ENCODE measurements at regions not wholly inside any gene's neighbourhood (a gene's known extent, or its start where the extent isn't known, plus 50 kb on each side); places are given as distances from the start of the nearest gene placed in this dataset.

- Histone ChIP-seq H3K36me3 (ENCODE audit: control insufficient read depth in 2 of 2, extremely low read depth in 1 of 2, insufficient read depth in 2 of 2, low read length in 2 of 2) (no peaks in the 10 kb centered on the region), H3K4me1 (ENCODE audit: control insufficient read depth, extremely low read depth, insufficient read depth, low read length) (no peaks in the 10 kb centered on the region), H3K9me1 (ENCODE audit: control insufficient read depth, extremely low read depth, insufficient read depth, low read length) (no peaks in the 10 kb centered on the region), H3K79me2 (ENCODE audit: control insufficient read depth, insufficient read depth, low read length) (no peaks in the 10 kb centered on the region), H3K9ac (ENCODE audit: control insufficient read depth, extremely low read depth, insufficient read depth, low read length) (no peak overlapping the region), H3K4me2 (ENCODE audit: control insufficient read depth, extremely low read depth, insufficient read depth, low read depth, low read length) (no peak overlapping the region), H2AFZ (ENCODE audit: control insufficient read depth, low read length) (no peak overlapping the region), H3K27ac (ENCODE audit: control insufficient read depth, insufficient read depth, low read length) (no peak overlapping the region), H3K4me3 (ENCODE audit: control insufficient read depth in 2 of 3, extremely low read depth in 1 of 3, insufficient read depth in 2 of 3, low read depth in 1 of 3, low read length in 3 of 3) (no peak overlapping the region), H4K20me1 (ENCODE audit: control insufficient read depth, extremely low read depth, insufficient read depth, low read length) (no peaks in the 10 kb centered on the region), H3K9me3 (ENCODE audit: control insufficient read depth, low read depth, low read length) (no peaks in the 10 kb centered on the region), H3K27me3 (ENCODE audit: control insufficient read depth, extremely low read depth, insufficient read depth, low read length) (no peaks in the 10 kb centered on the region)
- no peak for TF ChIP-seq EZH2 (IDR thresholded peaks at IDR 0.05; ENCODE audit: low read length)
- TF ChIP-seq CTCF (optimal IDR thresholded peaks at IDR 0.05 in 1 of 3, IDR thresholded peaks at IDR 0.05 in 1 of 3, conservative IDR thresholded peaks at IDR 0.05 in 1 of 3; ENCODE audit: extremely low read depth in 1 of 3, insufficient read depth in 2 of 3, low read length in 3 of 3), result no peak
- DNase-seq (ENCODE audit: low read depth, low spot score) (no peak), FAIRE-seq (no peak)
- dilution Hi-C loops (cut with MboI; ENCODE audit: extremely low pct_ligation_motif_present, low sequenced_read_pairs), result no loop called here
Observed at GRCh38 chr4:4606321-4606720, 64.5 kb upstream of the STX18 start.

GRCh38 chr4:4605849-4606248 is 64.0 kb upstream of the STX18 start:
- Histone ChIP-seq H3K9me1 (ENCODE audit: control insufficient read depth, extremely low read depth, insufficient read depth, low read length) (no peaks in the 10 kb centered on the region), H3K9me3 (ENCODE audit: control insufficient read depth, low read depth, low read length) (no peaks in the 10 kb centered on the region), H3K36me3 (ENCODE audit: control insufficient read depth in 2 of 2, extremely low read depth in 1 of 2, insufficient read depth in 2 of 2, low read length in 2 of 2) (no peaks in the 10 kb centered on the region), H3K27ac (ENCODE audit: control insufficient read depth, insufficient read depth, low read length) (no peak overlapping the region), H3K4me1 (ENCODE audit: control insufficient read depth, extremely low read depth, insufficient read depth, low read length) (no peaks in the 10 kb centered on the region), H2AFZ (ENCODE audit: control insufficient read depth, low read length) (no peak overlapping the region), H4K20me1 (ENCODE audit: control insufficient read depth, extremely low read depth, insufficient read depth, low read length) (no peaks in the 10 kb centered on the region), H3K9ac (ENCODE audit: control insufficient read depth, extremely low read depth, insufficient read depth, low read length) (no peak overlapping the region), H3K79me2 (ENCODE audit: control insufficient read depth, insufficient read depth, low read length) (no peaks in the 10 kb centered on the region), H3K27me3 (ENCODE audit: control insufficient read depth, extremely low read depth, insufficient read depth, low read length) (no peaks in the 10 kb centered on the region), H3K4me3 (ENCODE audit: control insufficient read depth in 2 of 3, extremely low read depth in 1 of 3, insufficient read depth in 2 of 3, low read depth in 1 of 3, low read length in 3 of 3) (no peak overlapping the region), H3K4me2 (ENCODE audit: control insufficient read depth, extremely low read depth, insufficient read depth, low read depth, low read length) (no peak overlapping the region)
- TF ChIP-seq CTCF (optimal IDR thresholded peaks at IDR 0.05 in 1 of 3, IDR thresholded peaks at IDR 0.05 in 1 of 3, conservative IDR thresholded peaks at IDR 0.05 in 1 of 3; ENCODE audit: extremely low read depth in 1 of 3, insufficient read depth in 2 of 3, low read length in 3 of 3) (no peak), EZH2 (IDR thresholded peaks at IDR 0.05; ENCODE audit: low read length) (no peak)
- FAIRE-seq, result no peak
- DNase-seq (ENCODE audit: low read depth, low spot score), result no peak
- dilution Hi-C loops (cut with MboI; ENCODE audit: extremely low pct_ligation_motif_present, low sequenced_read_pairs), result no loop called here
